ENCODE measurements at regions not wholly inside any gene's neighbourhood (a gene's known extent, or its start where the extent isn't known, plus 50 kb on each side); places are given as distances from the start of the nearest gene placed in this dataset.

DNA sequence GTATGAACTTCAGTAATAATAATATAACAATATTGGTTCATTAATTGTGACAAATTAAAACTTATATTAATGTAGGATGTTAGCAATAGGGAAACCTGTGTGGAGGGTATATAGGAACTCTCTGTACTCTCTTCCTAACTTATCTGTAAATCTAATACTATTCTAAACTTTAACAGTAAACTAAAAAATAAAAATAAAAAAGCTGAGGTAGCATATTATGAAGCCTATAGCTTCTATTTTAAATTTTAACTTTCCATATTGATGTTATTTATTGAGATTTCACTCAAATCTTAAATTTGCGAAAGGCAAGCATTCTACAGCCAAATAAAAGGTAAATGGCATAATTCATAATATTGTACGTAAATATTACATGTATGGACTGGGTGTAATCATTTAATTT is 326.4 kb downstream of the MEI4 start:
- H3K27ac ChIP-seq = no peak overlapping the region
- no peaks in the 10 kb centered on the region for H3K9me3 ChIP-seq
- no peak overlapping the region for H3K4me3 ChIP-seq
- DNase-seq (no peak), ATAC-seq (no peak), FAIRE-seq (no peak)
- 82 to 85% methylated on average over 2 of the region's 2 CpGs for WGBS, 2 donors
- no peaks in the 10 kb centered on the region for H3K36me3 ChIP-seq
- no peaks in the 10 kb centered on the region for H3K27me3 ChIP-seq
- TF ChIP-seq, protein P1, sequence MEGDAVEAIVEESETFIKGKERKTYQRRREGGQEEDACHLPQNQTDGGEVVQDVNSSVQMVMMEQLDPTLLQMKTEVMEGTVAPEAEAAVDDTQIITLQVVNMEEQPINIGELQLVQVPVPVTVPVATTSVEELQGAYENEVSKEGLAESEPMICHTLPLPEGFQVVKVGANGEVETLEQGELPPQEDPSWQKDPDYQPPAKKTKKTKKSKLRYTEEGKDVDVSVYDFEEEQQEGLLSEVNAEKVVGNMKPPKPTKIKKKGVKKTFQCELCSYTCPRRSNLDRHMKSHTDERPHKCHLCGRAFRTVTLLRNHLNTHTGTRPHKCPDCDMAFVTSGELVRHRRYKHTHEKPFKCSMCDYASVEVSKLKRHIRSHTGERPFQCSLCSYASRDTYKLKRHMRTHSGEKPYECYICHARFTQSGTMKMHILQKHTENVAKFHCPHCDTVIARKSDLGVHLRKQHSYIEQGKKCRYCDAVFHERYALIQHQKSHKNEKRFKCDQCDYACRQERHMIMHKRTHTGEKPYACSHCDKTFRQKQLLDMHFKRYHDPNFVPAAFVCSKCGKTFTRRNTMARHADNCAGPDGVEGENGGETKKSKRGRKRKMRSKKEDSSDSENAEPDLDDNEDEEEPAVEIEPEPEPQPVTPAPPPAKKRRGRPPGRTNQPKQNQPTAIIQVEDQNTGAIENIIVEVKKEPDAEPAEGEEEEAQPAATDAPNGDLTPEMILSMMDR (IDR thresholded peaks at IDR 0.05) = no peak
- intact Hi-C loops (cut with DNase I) = no loop called here
- H3K4me1 ChIP-seq = no peaks in the 10 kb centered on the region

DNA sequence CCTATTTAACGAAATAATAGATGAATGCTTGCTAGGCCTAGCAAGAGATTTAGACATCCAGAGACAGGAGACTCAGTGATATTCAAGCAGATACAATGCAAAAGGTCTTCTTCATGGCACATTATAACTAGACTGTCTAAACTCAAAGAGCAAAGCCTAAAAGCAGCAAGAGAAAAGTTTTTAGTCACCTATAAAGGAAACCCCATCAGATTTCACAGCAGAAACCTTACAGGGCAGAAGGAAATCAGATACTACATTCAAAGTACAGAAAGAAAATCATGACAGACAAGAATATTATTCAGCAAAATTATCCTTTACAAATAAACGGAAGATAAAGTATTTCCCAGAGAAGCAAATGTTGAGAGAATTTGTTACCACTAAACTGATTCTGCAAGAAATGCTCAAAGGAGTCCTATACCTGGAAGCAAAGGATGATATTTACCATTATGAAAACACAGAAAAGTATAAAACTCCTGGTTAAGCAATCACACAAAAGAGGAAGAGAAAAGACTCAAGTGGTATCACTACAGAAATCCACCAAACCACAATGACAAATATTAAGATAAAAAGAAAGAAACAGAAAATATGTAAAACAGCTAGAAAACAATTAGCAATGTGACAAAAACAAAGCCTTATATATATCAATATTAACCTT is 333.7 kb downstream of the MEI4 start:
- DNase-seq (no peak), FAIRE-seq (no peak), ATAC-seq (no peak)
- H3K9me3 ChIP-seq = no peaks in the 10 kb centered on the region
- intact Hi-C loops (cut with DNase I) = no loop called here
- H3K27ac ChIP-seq = no peak overlapping the region
- no peak overlapping the region for H3K4me3 ChIP-seq
- TF ChIP-seq, protein P1 (IDR thresholded peaks at IDR 0.05) = no peak
- H3K4me1 ChIP-seq = no peaks in the 10 kb centered on the region
- H3K36me3 ChIP-seq = no peaks in the 10 kb centered on the region
- 74 to 77% methylated on average over 2 of the region's 2 CpGs for WGBS, 2 donors
- no peaks in the 10 kb centered on the region for H3K27me3 ChIP-seq

DNA sequence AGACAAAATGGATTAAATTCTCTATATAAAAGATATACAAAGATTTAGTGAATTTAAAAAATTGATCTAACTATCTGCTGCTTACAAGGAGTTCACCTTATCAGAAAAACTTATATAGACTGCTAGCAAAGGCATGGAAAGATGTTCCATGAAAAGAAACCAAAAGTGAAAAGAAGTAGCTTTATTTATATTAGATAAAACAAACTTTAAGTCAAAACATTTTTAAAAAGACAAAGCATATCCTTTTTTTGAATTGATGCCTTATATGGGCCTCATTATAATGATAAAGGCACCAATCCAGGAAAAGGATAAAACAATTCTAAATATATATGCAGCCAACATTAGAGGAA is 334.2 kb downstream of the MEI4 start:
- Histone ChIP-seq H3K4me3 (no peak overlapping the region), H3K27me3 (no peaks in the 10 kb centered on the region), H3K9me3 (no peaks in the 10 kb centered on the region), H3K27ac (no peak overlapping the region), H3K4me1 (no peaks in the 10 kb centered on the region), H3K36me3 (no peaks in the 10 kb centered on the region)
- DNase-seq (no peak), ATAC-seq (no peak), FAIRE-seq (no peak)
- TF ChIP-seq, protein P1 (IDR thresholded peaks at IDR 0.05) = no peak
- intact Hi-C loops (cut with DNase I) = no loop called here

DNA sequence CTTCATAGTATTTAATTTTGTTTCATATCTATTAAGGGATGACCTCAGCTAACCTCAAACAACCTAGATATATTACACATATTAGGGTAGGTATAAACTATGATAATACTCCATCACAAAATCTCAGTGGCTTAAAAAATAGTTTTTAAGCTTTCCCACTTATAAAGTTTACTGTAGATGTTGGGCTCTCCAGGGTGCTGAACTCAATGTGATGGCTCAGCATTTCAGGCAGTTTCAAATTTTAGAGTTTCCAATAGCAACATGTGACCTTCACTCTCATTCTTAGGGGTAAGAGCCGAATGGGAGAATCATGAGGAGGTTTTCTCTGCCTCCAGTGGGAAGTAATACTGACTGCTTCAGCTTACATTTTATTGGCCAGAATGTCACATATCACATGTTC is 357.3 kb downstream of the MEI4 start:
- WGBS, 2 donors = 38 to 44% methylated on average over 1 of the region's 1 CpG
- Histone ChIP-seq H3K27me3 (no peaks in the 10 kb centered on the region), H3K9me3 (no peaks in the 10 kb centered on the region), H3K27ac (no peak overlapping the region), H3K4me3 (no peak overlapping the region), H3K36me3 (no peaks in the 10 kb centered on the region), H3K4me1 (no peaks in the 10 kb centered on the region)
- DNase-seq (no peak), ATAC-seq (no peak), FAIRE-seq (no peak)
- TF ChIP-seq, protein P1 (IDR thresholded peaks at IDR 0.05) = no peak
- intact Hi-C loops (cut with DNase I) = no loop called here

DNA sequence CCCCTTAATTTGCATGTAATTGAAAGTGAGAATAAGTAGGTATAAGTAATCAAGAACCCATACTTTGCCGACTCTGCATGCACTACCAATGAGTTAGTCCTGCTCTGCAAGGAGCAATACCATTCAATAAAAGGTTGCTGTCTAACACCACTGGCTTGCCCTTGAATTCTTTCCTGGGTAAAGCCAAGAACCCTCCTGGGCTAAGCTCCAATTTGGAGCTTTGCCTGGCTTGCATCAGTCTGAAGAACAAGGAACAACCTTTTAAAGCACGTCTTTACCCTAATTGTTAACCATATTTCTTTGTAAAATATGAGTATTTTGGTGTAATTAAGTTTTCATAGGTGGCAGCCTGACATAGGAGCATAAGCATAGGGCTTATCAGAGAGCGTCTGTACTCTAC is 367.7 kb downstream of the MEI4 start:
- Histone ChIP-seq H3K9me3 (no peaks in the 10 kb centered on the region), H3K36me3 (no peaks in the 10 kb centered on the region), H3K27ac (no peak overlapping the region), H3K4me1 (no peaks in the 10 kb centered on the region), H3K27me3 (no peaks in the 10 kb centered on the region), H3K4me3 (no peak overlapping the region)
- intact Hi-C loops (cut with DNase I) = no loop called here
- no peak for FAIRE-seq
- TF ChIP-seq, protein P1 (IDR thresholded peaks at IDR 0.05) = no peak
- no peak for ATAC-seq
- DNase-seq = no peak
- WGBS, 2 donors = 56 to 58% methylated on average over 3 of the region's 3 CpGs
